CD4-positive, alpha-beta T cell treated with Interleukin-17A for 4 hours (primary cell): ENCODE measurements at regions not wholly inside any gene's neighbourhood (a gene's known extent, or its start where the extent isn't known, plus 50 kb on each side); places are given as distances from the start of the nearest gene placed in this dataset.

ENCODE experiments used
- DNase-seq: peaks from one replicate; pipeline ENCODE4 v3.0.0-alpha.2; 2020; ENCODE audit warnings: mixed read lengths

DNA sequence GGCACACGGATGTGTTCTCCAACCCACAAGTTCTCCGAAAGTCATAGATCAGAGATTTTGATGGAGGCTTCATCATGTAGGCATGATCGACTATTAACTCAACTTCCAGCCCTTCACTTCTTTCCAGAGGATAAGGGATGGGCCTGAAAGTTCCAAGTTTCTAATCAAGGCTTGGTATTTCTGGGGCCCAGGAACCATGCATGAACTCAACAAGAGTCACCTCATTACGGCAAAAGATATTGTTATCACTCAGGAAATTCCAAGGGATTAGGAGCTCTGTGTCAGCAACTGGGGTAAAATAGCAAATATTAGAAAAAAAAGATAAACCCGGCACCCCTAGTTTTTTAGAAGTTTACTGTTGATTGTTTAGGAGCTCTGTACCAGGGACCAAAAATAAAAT lies 240.1 kb upstream of the PPP1R2C start:
- no peak for DNase-seq

DNA sequence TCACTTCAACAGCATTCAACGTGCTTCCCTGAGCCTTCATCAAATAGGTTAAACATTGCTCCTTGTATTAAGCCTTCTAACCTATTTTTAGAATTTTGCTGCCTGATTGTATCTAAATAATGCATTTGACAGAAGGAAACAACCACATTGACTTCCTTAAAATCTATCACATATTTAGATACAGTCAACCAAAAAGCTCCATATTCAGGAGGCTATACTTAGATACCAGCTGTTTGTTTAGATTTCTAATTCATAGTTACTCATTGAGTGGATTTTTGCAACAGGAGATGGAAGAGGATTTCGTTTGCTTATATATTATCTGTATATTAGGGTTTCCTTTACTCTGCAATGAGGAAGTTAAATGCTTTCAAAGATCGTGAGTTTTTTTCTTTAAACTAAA lies 241.1 kb upstream of the PPP1R2C start:
- no peak for DNase-seq

DNA sequence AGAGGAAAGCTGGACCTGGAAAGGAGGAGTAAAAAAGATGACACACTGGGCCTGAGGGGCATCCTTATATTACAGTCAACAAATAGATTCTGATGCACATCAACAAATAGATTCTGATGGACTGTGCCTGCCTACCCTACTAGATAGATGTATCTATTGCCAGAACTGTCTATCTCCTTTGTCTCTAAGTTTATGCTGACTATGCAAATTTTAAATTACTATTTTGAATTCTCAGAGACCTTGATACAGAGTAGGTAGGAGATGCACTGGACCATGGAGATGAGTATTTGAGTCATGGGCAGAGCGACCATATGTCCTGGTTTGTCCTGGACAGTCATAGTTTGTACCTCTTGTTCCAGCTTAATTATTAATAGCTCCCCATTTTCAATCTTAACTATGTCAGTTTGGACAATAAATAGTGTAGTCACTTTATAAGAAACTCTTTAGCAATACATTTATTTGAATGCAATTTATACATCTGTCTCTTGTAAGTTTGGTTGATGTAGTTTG lies 247.9 kb upstream of the PPP1R2C start:
- no peak for DNase-seq

DNA sequence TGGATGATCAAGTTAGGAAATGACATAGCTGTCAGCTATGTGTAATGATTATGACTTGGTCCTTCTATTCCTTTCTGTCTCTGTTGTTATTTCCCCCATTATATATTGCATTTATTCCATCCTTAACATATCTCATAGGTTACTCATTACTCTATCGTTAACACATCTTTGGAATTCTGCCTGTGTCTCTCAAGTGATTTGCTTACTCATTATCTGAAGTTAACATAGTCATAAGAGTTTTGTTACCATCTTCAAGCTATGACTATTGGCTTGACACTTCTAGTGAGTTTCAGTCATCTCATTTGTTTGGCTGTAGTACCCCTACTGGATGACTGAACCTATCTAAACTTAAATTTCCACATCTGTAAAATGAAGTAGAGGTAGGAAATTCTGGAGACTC lies 286.1 kb upstream of the PPP1R2C start:
- no peak for DNase-seq

DNA sequence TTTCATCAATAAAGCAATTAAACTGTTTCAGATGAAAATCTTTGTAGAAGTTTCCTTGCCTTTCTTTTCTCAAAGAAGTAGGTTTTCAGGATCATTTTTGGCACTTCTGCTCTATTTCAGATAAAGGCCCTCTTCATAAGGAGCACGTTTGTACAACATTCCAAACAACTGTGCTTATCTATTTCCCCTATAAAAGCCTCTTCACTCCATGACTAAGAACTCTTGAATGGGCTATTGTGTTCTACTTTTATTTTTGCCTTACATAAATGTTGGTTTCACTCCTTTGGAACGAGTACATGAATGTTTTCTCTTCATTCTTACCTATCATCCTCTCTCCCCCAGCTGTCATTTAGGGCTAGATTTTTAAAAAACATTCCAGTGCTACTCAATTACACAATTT lies 288.0 kb upstream of the PPP1R2C start:
- no peak for DNase-seq

DNA sequence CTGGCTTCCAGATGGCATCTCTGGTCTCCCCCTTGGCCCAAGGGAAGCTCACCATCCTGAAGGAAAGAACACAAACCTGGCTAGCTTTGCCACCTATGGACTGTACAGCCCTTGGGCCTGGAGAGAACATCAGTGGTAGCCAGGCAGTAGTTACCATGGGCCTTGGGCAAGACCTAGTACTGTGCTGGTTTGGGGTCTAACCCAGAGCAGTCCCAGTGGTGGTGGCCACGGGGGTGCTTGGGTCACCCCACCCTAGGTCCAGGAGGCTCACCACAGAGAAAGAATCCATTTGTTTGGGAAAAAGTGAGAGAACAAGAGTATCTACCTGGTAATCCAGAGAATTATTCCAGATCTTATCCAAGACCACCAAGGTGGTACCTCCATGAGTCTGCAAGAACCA lies 290.7 kb upstream of the PPP1R2C start:
- DNase-seq, result no peak

DNA sequence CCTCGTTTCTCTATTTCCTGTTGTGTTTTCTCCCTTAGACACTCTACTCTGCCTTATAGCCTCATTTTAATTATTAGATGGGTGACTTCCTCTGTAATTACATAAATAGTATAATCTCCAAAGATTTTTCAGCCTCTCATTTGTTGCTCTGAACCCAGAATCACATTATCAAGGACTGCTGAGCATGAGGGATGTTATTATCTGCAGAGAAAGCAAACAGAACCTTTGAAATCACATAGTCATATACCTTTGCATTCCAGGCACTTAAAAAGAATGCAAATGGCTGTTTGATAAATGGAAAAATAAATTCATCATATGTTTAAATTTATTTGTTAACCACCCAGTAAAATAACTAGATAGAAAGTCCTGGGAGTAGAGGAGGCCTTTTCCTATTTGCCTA lies 305.1 kb upstream of the PPP1R2C start:
- DNase-seq, result no peak

DNA sequence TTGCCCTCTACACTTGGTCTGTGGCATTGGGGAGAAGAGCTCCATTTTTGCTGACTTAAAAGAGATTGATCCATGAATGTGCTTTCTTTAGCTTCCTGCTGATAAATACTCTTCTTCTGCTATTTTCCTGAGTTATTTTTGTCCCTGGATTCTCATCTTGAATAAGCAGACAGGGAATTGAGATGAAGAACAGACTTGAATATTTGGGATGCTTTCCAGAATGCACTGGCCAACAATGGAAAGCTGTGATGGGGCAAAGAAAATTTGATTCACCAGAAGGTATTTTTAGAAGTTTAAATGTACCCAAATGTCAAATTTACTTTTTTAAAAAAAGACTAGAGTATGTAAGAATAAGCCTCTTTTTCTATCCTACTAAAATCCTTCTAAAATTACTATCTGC lies 309.9 kb upstream of the PPP1R2C start:
- DNase-seq, result no peak

DNA sequence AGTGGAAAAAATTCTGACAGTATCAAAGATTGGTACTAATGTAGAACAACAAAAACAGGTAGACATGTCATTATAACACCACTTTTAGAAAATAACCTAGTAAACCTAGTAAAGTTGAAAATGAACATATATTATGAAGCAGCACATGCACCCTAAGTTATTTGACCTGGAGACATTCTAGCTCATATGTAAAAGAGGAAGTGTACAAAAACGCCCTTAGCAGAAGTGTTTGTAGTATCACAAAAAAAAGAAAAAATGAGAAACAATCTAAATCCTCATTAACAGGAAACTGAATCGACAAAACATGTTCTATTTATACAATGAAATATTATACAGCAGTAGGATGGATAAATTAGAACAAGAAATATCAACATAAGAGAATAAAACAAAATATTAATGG lies 318.9 kb upstream of the PPP1R2C start:
- DNase-seq, result no peak

DNA sequence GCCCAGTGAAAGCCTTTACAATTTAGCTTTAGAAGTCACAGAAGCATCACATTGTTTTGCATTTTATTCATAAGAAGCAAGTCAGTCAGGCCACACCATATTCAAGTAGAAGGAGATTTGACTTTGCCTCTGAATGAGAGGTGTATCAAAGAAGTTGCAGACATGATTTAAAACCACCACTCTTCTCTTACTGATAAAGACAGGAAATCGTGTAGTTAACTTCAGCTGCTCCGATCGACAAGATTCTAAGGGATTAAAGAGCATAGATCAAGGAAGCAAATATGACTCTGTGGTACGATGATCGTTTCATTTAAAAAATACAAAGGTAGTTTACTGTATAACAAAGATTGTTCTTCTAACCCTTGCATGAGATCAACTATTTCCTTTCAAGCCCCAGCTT lies 328.0 kb upstream of the PPP1R2C start:
- DNase-seq, result no peak

DNA sequence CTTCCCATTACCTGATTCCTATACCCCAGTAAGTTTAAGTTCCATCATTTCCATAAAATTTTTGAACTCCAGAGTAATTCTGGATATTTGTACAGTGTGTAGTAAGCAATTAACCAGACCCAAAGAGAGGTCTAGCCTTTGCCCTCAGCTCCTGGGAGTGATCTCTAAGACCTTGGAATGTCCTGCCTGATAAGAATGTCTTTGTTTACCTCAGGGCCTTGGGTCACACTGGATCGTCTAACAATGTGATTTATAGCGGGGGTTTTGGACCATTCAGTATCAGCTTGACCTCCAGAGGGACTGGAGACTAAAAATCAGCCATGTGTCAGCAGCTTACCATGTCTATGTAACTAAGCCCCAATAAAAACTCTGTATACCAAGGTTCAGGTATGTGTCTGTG lies 330.9 kb upstream of the PPP1R2C start:
- no peak for DNase-seq

DNA sequence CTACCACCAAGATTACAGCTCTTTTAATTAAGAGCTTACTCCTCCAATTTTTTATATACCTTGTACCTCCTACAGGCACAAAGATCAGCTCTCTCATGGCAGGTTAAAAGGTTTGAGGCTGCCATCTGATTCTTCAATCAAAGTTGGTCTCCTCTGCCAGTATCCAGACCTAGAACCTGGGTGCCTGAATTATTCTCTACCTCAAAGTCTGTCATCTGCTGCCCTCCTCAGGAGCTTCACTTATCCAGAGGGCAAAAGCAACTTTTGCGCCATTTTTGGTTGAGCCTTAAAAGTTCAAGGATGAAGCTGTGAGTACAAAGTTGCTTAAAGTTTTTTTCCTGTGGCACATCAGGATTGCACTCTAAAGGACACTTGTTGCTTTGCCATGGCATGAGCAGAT lies 343.7 kb upstream of the PPP1R2C start:
- peak; percentile 11 for DNase-seq

DNA sequence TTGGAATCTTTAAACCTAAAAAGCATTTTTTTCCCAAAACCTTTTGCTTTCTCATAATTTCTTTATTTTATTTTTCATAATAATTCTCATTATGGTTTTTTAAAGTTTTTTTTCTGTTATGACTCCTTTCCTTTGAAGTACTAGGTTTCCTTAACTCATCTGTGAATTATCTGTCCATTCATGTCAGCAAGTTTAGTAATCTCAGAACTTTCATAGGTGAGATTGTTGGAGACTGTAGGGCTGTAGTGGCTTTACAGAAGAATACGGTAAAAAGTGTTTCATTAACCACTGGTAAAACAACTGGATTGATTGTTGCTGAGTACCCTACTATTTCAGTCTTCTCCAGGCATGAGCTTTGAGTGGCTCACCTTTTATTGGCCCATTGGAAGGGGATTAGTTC lies 361.7 kb upstream of the PPP1R2C start:
- no peak for DNase-seq

DNA sequence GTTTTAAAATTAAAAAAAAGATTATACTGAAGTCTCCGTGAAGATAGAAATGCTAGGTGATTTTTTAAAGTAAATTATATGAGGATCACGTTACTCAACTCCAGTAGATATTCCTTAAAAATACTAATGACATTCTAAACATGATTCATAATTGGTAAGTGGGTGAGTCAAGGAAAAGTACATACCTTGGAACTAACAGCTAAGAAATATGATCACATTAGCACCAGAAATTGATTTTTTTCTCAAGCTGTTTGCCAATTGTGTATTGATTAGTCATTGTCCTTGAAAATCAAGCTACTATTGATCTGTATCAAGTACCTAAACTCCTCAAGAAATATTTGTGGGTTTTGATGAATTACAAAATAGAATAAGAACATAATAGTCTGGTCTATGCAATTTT lies 362.6 kb upstream of the PPP1R2C start:
- no peak for DNase-seq

DNA sequence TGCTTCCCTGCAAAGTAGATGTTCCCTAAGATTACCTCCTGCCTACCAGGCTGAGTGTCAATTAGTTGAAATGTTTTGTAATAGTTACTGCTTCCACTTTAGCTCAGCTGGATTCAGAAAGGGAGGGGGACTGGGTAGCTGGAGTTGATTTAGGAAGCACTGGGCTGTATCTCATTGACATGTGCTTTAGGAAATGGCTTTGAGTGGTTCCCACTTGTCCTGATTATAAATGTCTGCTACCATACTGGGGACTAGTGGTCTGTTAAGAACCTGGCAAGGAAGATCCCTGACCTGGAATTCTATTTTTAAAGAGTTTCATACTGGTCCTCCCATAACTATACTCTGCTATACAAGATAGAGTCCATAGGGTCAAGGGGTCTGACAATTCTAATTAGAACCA lies 363.9 kb upstream of the PPP1R2C start:
- no peak for DNase-seq

DNA sequence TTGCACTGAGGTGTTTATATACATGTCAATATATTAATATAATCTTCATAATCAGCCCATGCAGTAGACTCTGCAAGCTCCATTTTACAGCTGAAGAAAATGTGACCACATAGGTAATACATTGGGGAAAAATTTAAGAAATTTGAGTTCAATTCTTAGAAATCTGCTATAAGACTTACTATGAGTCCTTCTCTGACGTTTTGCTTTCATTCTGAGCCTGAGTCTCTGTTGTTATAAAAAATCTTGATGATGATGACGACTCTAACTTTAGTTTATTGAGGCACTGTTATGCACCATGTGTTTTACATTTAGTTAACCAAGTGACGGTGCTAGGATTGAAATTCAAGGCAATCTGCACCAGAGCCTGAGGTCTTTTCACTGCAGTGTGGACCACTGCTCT lies 370.3 kb upstream of the PPP1R2C start:
- DNase-seq, result no peak

DNA sequence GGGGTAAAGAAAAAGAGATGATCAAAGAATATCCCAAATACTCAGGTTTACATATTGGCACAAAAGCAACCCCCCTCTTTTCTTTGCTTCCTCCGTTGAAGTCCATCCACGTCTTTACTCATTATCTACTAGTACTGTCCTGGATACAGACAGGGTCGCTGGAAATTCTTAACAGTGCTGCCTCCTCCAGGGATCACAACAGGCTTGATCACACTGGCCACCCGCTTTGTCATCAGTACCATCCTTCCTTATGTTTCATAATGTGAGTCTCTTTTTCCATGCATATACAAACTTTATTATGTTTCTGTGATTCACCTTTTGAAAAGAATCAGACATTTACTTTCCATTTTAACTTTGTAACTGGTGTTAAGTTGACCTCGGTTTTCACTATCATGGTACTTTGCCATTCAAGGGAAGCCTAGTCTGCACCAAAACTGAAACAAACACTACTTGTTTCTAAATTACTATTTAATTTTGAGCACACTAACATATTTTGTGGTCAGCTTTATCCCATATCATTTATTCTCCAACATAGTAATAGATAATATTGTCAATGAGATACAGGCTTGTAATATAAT lies 387.5 kb upstream of the PPP1R2C start:
- DNase-seq, result no peak

DNA sequence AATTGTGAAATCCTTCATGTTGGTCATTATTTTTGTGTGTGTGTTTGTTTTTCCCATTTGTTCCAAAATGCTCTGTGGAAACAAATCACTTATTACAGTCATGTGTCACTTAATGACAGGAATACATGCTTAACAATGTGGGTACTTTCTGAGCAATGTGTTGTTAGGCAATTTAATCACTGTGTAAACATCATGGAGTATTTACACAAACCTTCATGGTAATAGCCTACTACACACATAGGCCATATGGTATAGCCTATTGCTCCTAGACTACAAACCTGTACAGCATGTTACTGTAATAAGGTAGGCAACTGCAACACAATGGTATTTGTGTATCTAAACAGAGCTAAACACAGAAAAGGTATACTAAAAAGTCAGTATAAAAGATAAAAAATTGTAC lies 388.9 kb upstream of the PPP1R2C start:
- no peak for DNase-seq

DNA sequence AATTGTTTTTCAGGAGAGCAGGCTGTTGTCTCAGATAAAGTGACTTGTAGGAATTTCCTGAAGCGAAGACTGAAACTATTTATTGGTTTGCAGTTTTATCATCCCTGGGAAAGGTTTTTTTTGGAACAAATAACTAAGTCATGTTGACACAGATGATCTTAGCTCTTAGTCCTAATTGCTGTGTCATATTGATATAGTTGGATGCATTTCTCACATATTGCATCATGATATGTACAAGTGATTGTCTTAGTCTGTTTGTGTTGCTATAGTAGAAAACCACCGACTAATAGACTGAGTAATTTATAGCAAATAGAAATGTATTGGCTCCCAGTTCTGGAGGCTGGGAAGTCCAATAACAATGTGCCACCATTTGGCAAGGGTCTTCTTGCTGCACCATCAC lies 397.5 kb upstream of the PPP1R2C start:
- DNase-seq, result no peak

DNA sequence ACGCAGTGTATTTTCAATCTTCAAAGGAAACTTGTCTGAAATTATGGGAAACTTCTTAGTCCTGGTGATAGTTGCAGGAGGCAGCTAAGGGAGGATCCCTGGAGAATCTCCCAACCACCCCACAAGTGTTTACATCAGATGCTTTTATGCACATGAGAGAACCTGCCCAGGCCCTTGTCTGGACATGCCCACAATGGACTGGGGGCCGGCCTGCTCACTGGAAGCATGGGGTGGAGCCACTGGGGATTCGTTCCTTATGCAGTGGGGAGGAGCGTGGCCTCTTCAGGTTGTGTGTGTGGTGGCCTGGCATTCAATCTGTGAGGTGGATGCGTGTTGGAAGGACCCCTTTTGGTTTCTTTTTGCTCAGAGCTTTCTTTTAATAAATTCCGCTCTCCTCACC lies 398.7 kb upstream of the PPP1R2C start:
- no peak for DNase-seq

DNA sequence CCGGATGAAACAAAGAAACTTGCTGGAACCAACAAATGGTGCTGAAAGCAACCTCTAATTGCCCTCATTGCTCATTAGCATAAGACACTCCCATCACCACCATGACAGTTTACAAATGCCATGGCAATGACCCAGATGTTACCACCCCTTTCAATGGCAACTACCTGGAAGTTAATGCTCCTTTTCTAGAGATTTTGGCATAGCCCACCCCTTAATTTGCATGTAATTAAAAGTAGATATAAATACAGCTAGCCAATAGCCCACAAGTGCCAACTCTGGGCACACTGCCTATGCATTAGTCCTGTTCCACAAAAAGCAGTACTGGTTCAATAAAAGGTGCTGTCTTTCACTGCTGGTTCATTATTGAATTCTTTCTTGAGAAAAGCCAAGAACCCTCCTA lies 410.3 kb upstream of the PPP1R2C start:
- DNase-seq, result no peak

DNA sequence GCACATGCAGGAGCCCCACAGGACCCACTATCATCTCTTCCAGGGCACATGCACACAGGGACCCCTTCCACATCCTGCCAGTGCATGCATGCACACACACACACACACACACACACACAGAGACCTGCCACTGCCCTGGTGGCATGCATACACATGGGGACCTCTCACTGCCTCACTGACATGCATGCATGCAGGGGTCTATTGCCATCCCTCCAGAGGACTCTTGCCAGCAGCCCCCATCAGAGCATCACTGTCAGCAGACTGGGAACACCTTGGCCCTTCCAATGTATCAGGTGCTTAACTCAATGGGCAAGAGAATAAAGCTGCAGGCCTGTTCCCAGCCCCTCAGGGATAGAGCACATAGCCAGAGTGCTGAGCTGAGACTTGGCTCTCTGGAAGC lies 433.6 kb upstream of the PPP1R2C start:
- no peak for DNase-seq

DNA sequence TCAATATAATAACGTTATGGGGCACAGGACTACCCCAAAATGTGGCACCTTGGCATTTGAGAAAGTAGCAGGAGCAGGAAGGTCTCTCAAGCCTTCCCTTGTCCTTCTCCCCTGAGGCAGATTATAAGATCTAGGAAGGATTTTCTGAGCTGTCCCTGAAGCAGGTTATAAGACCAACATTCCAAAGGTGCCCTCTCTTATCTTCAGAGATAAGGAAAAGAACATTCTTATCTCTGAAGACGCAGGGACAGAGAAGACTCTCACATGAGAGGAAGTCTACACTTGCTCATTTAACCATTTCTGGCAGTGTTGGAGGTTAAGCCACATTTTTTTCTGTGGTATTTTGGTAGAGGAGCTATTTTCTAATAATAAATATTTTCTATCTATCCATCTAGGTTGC lies 437.9 kb upstream of the MAOA start:
- DNase-seq, result no peak

DNA sequence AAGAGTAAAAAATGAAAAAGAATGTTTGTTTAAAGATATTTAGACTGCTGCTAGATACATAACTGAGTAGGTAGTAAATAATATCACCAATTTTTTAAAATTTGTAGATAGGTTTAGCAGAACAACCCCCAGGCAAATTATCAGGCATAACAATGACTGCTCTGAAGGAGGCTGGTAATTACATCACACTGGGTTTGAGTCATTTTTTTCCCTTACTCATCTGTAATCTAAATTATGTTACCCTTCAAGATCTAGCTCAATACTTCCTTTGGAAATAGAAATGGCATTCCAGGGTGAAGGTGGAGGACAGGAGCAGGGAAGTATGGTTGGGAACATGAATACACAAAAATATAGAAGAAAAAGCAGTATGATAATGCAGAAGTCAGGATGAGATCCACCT lies 431.6 kb upstream of the MAOA start:
- DNase-seq, result no peak

DNA sequence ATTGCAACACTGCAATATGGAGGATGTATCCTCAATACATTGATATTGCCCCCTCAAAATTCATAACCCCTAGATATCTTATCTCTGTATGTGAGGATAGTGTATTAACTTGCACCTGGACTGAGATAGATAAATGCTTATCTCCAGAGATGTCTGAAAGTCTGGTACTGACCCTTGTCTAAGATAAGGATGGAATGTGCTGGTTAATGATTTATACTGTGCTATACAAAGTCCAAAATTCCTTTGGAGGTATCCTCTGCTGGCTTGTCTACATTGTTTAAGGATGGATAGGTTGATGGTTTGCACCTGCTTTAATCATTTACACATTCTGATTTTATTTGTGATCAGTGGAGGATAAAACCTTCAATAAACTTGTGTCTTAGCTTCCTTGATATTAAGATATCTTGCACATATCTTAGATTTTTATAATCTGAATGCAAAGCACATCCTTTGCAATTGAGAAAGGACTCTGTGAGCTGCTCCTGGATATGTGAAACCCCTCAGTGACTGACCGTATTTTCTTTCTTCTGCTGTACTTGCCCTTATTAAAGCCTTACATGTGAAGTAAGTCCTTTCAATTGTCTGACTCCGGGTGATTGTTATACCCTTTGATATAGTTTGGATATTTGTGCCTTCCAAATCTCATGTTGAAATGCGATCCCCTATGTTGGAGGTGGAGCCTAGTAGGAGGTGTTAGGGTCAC lies 430.3 kb upstream of the MAOA start:
- no peak for DNase-seq
